ENCODE measurements at regions not wholly inside any gene's neighbourhood (a gene's known extent, or its start where the extent isn't known, plus 50 kb on each side); places are given as distances from the start of the nearest gene placed in this dataset. TPM values are rescaled to one million over a fixed set of nuclear protein-coding genes. Genes with fewer than 3 reads are reported as not detected.

DNA sequence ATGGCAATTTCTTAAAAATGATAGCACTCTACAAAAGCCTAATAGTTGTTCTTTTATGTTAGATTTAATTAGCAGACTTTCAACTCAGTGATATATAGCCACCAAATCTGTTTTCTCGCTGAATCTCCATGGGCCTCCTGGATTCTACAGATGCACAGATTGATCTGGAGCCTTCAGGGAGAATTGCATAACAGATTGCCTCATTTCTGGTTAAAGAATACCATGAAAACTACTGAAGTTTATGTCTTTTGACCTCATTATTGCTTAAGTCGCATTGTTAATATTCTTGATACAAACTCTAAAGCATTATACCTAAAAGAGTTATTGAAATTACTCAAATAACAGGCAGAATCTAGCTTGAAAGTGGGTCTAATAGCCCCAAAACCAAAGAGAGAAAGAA, 53.7 kb upstream of the PRR20A start (continued):
- TF ChIP-seq TBP (IDR thresholded peaks at IDR 0.05; ENCODE audit: low read depth, low read length) = no peak
- TF ChIP-seq POU5F1 (IDR thresholded peaks at IDR 0.05; ENCODE audit: low read depth, low read length) = no peak
- no peak for TF ChIP-seq KDM1A (IDR thresholded peaks at IDR 0.05; ENCODE audit: borderline replicate concordance, low read length)
- no peak for TF ChIP-seq NANOG (IDR thresholded peaks at IDR 0.05; ENCODE audit: insufficient read depth, low read depth, low read length, poor library complexity, severe bottlenecking)
- TF ChIP-seq HDAC2 (IDR thresholded peaks at IDR 0.05; ENCODE audit: borderline replicate concordance in 1 of 2, low read depth in 2 of 2, low read length in 2 of 2) = no peak
- no peak for TF ChIP-seq CBX5 (IDR thresholded peaks at IDR 0.05; ENCODE audit: low read depth, low read length)
- TF ChIP-seq CEBPB (IDR thresholded peaks at IDR 0.05; ENCODE audit: low read depth, low read length) = no peak

MicroRNAs in the stretch of these regions (microRNA counts, 767-probe panel; counts per million panel counts)
- 879 counts per million, percentile 95 among the panel's probes with 10 or more counts for microRNA hsa-miR-1297

Small RNA genes lying in the stretch of these regions (microRNA-seq; reads per million reads assigned to microRNA genes)
- gene MIR1297 (ENCODE audit: borderline microRNAs expressed in 2 of 2, borderline number of aligned reads in 2 of 2, borderline replicate concordance in 1 of 2) (0 reads per million in 2 experiments), gene MIR5007 (ENCODE audit: borderline microRNAs expressed in 2 of 2, borderline number of aligned reads in 2 of 2, borderline replicate concordance in 1 of 2) (0 reads per million in 2 experiments)

Small RNA genes lying in the stretch of these regions (small RNA-seq; reads per million reads assigned to genes)
- gene MIR5007 (ENCODE audit: insufficient read depth) (not detected), gene RF02271 (ENCODE audit: insufficient read depth) (not detected)

All from H1 (cell line).